ENCODE measurements at regions not wholly inside any gene's neighbourhood (a gene's known extent, or its start where the extent isn't known, plus 50 kb on each side); places are given as distances from the start of the nearest gene placed in this dataset.

DNA sequence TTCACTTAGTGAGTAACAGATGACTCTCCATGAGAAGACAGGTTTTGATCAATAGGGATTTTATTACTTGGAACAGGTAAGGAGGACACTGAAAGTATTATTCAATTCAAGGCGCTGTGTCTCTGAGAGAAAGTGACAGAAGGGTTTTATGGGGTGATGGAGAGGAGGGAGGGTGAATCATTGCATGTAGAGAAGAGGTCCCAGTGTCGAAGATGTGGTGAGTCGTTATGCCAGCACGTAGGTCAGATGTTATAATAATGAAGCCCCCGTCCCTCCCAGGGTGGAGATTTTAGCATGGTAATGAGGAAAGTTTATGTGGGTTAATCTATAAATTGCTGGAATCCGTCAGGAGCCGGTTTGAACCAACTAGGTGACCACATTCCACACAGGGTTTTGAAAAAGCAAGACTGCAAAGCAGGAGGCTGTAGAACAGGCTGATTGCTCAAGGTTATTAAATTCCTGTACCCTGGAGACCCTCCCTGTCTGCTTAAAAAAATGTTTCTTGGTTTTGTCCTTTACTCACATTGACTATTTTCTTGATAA lies 586.4 kb upstream of the TMPRSS15 start:
- TF ChIP-seq EZH2phosphoT487 (IDR thresholded peaks at IDR 0.05; ENCODE audit: insufficient read depth, low read depth) (no peak), EZH2 (IDR thresholded peaks at IDR 0.05; ENCODE audit: insufficient read depth, poor library complexity, severe bottlenecking) (no peak)
